IPS-18a (cell line): ENCODE measurements at regions not wholly inside any gene's neighbourhood (a gene's known extent, or its start where the extent isn't known, plus 50 kb on each side); places are given as distances from the start of the nearest gene placed in this dataset.

Experiments used
- H3K27ac ChIP-seq: one replicate; pipeline ENCODE4 v1.5.1; 2013; ENCODE audit warnings: low read length
- H3K27me3 ChIP-seq: one replicate; pipeline ENCODE4 v1.6.1; 2013; ENCODE audit warnings: mild to moderate bottlenecking, low read length; ENCODE audit not compliant: control insufficient read depth, insufficient read depth
- H3K36me3 ChIP-seq: one replicate; pipeline ENCODE4 v1.6.1; 2013; ENCODE audit warnings: low read depth, low read length; ENCODE audit not compliant: control insufficient read depth
- H3K4me1 ChIP-seq: one replicate; pipeline ENCODE4 v1.6.1; 2013; ENCODE audit warnings: low read depth, low read length; ENCODE audit not compliant: control insufficient read depth
- H3K4me3 ChIP-seq: one replicate; pipeline ENCODE4 v1.5.1; 2013; ENCODE audit warnings: low read length
- H3K9ac ChIP-seq: one replicate; pipeline ENCODE4 v1.6.1; 2013; ENCODE audit warnings: mild to moderate bottlenecking, low read length, moderate library complexity
- H3K9me3 ChIP-seq: one replicate; pipeline ENCODE4 v1.6.1; 2013; ENCODE audit warnings: low read depth, low read length; ENCODE audit not compliant: control insufficient read depth

GRCh38 chr13:50409220-50409619, 394.0 kb downstream of the KCNRG start:
- Histone ChIP-seq H3K36me3 (no peaks in the 10 kb centered on the region), H3K27me3 (no peaks in the 10 kb centered on the region), H3K9me3 (no peaks in the 10 kb centered on the region), H3K27ac (no peak overlapping the region), H3K4me1 (no peaks in the 10 kb centered on the region), H3K4me3 (no peak overlapping the region), H3K9ac (no peak overlapping the region)

DNA sequence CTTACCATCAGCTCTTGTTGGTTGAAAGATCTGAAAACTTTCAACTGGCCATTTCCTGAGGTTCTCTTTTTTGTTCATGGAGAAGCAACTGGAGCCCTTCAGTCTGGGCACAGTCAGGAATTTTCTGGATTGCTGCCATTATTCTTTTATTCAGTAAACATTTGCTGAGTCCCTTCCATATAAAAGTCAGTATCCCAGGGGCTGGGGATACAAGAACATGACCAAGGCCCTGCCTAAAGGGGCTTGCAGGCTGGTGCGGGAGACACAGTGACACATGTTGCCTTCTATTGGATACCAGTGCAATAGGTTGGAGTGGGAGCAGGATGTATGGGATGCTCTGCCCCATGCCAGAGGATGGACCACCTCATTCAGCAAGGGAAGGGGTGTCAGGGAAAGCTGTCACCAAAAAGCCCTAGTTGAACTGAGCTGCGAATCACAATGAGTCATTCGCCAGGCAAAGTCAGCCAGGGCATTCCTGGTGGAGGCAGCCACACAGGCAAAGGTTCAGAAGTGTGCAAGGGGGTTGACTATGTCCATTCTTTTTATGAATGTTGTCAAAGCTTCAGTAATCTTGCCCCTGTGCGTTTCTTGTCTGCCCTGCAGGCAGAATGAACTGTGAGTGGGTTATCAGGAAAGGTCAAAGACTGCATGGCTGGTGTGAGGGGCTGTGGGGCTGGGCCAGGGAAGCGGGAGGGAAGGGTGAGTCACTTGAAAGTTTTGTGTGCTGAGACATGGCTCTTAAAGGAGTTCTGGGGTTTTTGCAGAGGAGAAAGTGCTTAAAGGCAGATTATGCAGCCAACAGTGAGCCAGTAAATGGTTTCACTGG, 395.9 kb downstream of the KCNRG start:
- H3K9ac ChIP-seq, result no peak overlapping the region
- H3K9me3 ChIP-seq, result no peaks in the 10 kb centered on the region
- no peak overlapping the region for H3K27ac ChIP-seq
- H3K4me1 ChIP-seq, result no peaks in the 10 kb centered on the region
- no peak overlapping the region for H3K4me3 ChIP-seq
- H3K36me3 ChIP-seq, result no peaks in the 10 kb centered on the region
- no peaks in the 10 kb centered on the region for H3K27me3 ChIP-seq

- H3K4me3 ChIP-seq, result no peak overlapping the region
- H3K4me1 ChIP-seq, result no peaks in the 10 kb centered on the region
- no peaks in the 10 kb centered on the region for H3K36me3 ChIP-seq
- H3K9ac ChIP-seq, result no peak overlapping the region
- H3K9me3 ChIP-seq, result no peaks in the 10 kb centered on the region
- no peak overlapping the region for H3K27ac ChIP-seq
- no peaks in the 10 kb centered on the region for H3K27me3 ChIP-seq
Measured at GRCh38 chr13:50412046-50412617, 396.9 kb downstream of the KCNRG start.

DNA sequence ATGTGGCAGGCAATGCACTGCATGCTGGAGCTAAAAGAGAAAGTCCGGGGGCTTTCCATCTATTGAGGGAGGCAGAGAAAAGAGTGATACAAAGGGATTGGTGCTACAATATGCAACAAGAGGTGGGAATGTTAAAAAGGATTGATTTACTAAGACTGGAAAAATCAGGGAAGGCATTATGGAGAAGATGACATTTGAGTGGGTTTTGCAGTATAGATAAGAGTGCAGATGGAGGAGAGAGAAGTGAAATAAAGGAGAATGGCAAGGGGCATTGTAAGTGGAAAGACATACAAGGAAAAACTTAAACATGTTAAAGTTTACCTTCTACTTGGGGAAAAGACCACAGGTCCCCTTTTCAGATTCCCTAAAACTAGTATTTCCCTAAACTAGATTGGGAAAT, 399.4 kb downstream of the KCNRG start:
- Histone ChIP-seq H3K9me3 (no peaks in the 10 kb centered on the region), H3K9ac (no peak overlapping the region)

GRCh38 chr13:50415428-50415827, 400.2 kb downstream of the KCNRG start:
- no peak overlapping the region for H3K9ac ChIP-seq
- H3K4me3 ChIP-seq, result no peak overlapping the region

More for the DNA sequence above, 399.4 kb downstream of the KCNRG start:
- H3K4me1 ChIP-seq, result peaks cover 5% of the 10 kb centered on the region
- H3K36me3 ChIP-seq, result no peaks in the 10 kb centered on the region
- H3K27ac ChIP-seq, result no peak overlapping the region
- H3K4me3 ChIP-seq, result no peak overlapping the region
- no peaks in the 10 kb centered on the region for H3K27me3 ChIP-seq

DNA sequence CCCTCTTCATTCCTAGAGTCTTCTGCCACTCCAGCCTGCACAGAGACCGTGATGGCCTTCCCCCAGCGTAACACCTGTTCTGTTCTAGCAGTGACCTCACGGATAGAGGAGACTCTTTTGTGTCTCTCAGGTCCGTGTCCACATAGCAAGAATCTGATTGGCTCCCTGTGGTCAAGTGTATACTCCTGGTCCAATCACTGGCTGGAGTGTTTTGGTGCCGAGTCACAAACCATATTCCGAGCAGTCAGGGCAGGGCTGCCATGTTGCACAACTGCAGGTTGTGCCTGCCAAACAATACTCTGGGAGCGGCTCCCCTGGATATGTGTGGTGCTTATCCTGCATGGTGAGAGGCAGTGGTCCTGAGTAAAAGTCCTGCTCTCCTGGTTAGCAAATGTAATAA, 402.4 kb downstream of the KCNRG start:
- Histone ChIP-seq H3K27ac (no peak overlapping the region), H3K36me3 (no peaks in the 10 kb centered on the region), H3K4me3 (no peak overlapping the region), H3K4me1 (peaks cover 7% of the 10 kb centered on the region), H3K9me3 (no peaks in the 10 kb centered on the region), H3K9ac (no peak overlapping the region), H3K27me3 (no peaks in the 10 kb centered on the region)

More at GRCh38 chr13:50415428-50415827, 400.2 kb downstream of the KCNRG start:
- H3K9me3 ChIP-seq, result no peaks in the 10 kb centered on the region
- no peaks in the 10 kb centered on the region for H3K36me3 ChIP-seq
- H3K27me3 ChIP-seq, result no peaks in the 10 kb centered on the region
- no peak overlapping the region for H3K27ac ChIP-seq
- peaks cover 7% of the 10 kb centered on the region for H3K4me1 ChIP-seq

- Histone ChIP-seq H3K36me3 (no peaks in the 10 kb centered on the region), H3K27ac (no peak overlapping the region), H3K9me3 (no peaks in the 10 kb centered on the region)
Measured at GRCh38 chr13:50419331-50419865, 404.2 kb downstream of the KCNRG start.

DNA sequence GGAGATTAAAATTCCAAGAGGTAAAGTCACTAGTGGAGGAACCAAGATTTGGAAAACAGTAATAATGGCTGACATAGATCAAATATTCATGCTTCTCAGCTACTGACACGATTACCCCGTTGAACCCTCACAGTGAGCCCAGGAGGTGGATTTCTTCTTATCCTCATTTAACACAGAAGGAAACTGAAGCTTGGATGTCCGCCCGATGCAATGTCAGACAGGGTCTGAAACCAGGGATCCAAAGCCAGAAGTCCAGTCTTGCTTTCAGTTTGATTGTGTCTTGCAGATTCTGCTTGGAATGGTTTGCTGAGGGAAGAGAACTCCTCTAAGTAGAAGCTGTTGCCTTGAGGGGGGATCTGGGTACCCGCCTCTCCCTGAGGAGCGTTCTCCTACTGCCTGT, 404.7 kb downstream of the KCNRG start:
- no peak overlapping the region for H3K27ac ChIP-seq
- no peak overlapping the region for H3K9ac ChIP-seq
- no peak overlapping the region for H3K4me3 ChIP-seq
- no peaks in the 10 kb centered on the region for H3K27me3 ChIP-seq
- H3K4me1 ChIP-seq, result peaks cover 7% of the 10 kb centered on the region
- no peaks in the 10 kb centered on the region for H3K36me3 ChIP-seq
- H3K9me3 ChIP-seq, result no peaks in the 10 kb centered on the region

More at GRCh38 chr13:50419331-50419865, 404.2 kb downstream of the KCNRG start:
- no peak overlapping the region for H3K9ac ChIP-seq
- H3K4me3 ChIP-seq, result no peak overlapping the region
- H3K4me1 ChIP-seq, result peaks cover 7% of the 10 kb centered on the region
- H3K27me3 ChIP-seq, result no peaks in the 10 kb centered on the region

- Histone ChIP-seq H3K27me3 (no peaks in the 10 kb centered on the region), H3K36me3 (no peaks in the 10 kb centered on the region), H3K27ac (no peak overlapping the region), H3K9me3 (no peaks in the 10 kb centered on the region), H3K9ac (no peak overlapping the region), H3K4me1 (peaks cover 7% of the 10 kb centered on the region), H3K4me3 (no peak overlapping the region)
Measured at GRCh38 chr13:50420718-50421472, 405.7 kb downstream of the KCNRG start.

GRCh38 chr13:50421473-50422130, 406.4 kb downstream of the KCNRG start:
- Histone ChIP-seq H3K9ac (no peak overlapping the region), H3K36me3 (no peaks in the 10 kb centered on the region), H3K27me3 (no peaks in the 10 kb centered on the region), H3K4me3 (no peak overlapping the region), H3K27ac (no peak overlapping the region), H3K4me1 (peaks cover 7% of the 10 kb centered on the region), H3K9me3 (no peaks in the 10 kb centered on the region)
